CD4-positive, alpha-beta T cell treated with Interleukin-6 for 4 hours (primary cell): ENCODE measurements at regions not wholly inside any gene's neighbourhood (a gene's known extent, or its start where the extent isn't known, plus 50 kb on each side); places are given as distances from the start of the nearest gene placed in this dataset.

ENCODE experiments used
- DNase-seq: peaks from one replicate; pipeline ENCODE4 v3.0.0-alpha.2; 2020; ENCODE audit warnings: mixed read lengths

DNA sequence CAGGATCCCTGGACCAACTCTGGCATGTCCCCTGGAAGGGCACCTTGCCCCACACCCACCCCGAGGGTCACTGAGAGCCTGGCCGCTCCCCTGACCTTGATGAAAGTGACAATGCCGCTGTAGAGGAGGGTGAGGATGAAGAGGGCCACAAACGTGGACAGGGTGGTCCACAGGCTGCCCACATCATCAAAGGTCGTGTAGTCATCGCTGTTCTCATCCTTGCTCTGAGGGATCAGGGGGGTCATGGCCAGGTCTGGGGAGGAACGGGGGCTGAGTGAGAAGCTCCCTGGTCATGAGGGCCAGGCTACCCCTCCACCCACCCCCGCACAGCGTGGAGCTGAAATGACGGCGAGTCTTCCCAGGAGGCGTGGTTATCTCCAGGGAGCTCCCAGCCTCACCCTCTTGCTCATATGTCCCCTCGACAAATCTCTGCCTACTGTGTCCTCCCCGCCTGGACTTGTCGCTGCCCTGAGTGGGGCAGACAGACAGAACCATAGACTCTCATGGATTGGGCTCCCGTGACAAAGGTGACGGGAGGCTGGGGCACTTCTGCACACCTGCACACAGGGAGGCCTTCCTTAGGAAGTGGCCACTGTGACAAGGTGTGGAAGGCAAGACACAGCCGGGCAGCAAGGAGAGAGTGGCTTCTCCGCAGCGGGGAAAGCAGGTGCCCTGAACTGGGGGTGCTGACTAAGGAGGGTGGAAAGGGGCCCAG lies 311.1 kb downstream of the TMEM121 start:
- no peak for DNase-seq

- no peak for DNase-seq
Observed at GRCh38 chr14:105838107-105838506, 311.7 kb downstream of the TMEM121 start.

DNA sequence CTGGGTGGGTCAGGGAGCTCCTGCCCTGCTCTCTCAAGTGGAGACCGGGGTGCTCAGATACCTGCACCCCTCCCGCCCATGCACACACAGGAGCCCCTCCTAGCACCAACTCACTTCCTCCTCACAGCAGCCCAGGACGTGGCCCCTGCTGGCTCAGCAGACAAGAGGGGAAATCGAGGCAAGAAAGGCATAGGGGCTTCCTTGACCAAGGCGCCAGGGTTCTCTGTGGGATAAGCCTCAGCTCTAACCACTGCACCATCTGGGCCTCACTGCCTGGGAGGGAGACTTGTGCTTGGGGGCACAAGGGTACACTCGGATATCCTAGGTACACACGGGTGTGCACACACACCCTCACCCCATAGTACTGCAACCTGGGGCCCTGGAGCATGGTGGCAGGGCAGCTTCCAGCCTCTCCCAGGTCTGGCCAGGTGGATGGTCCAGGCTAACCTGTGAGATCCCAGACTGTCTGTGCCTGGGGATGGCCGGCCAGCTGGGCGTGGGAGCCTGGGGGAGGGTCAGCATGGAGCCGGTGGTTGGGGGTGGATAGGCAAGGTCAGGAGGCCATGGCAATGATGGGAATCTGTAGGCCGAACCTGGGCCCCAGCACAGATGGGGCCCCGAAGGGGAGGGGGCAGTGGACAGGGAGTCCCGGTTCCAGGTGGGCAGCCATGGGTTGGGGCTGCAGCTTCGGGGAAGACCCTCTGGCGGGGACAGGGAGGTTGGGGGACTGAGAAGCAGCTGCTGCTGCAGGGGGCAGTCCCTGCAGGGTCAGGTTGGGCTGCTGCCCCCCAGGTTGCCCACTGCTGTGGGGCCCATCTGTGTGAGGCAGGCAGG lies 312.4 kb downstream of the TMEM121 start:
- DNase-seq: no peak

GRCh38 chr14:105839425-105840265 lies 313.3 kb downstream of the TMEM121 start:
- DNase-seq: no peak

DNA sequence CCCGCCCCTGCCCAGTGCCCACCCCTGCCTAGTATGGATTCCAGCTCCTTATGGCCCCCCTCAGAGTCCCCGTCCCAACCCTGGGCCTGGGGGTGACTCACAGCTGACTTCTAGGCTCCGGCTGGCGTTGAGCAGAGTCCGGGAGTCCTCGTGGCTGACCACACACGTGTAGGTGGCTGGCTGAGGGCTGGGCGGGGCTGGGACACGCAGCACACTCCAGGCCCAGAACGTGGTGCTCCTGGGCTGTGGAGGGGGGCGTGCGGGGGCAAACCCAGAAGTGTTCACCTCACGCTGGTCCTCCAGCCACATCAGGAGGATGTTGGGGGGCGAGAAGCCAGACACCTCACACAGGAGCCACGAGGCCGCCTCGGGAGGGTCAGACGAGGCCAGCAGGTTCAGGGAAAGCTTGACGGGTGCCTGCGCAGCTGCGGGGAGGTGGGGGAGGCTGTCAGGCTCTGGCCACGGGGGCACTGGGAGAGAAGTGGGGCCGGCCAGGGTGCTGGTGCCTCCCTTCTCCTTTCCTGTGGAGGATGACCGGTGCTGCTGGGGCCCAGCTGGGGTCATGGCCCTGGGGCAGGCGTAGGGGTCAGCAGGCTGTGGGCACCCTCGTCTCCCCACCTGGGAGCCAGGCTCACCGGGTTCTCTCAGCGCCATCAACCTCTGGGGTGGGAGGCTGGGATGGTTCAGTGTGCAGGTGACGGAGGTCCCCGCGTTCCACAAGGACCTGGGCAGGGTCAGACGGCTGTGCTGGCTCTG lies 314.1 kb downstream of the TMEM121 start:
- no peak for DNase-seq

GRCh38 chr14:105841022-105842009 lies 314.9 kb downstream of the TMEM121 start:
- DNase-seq: no peak

GRCh38 chr14:105842105-105842504 lies 315.7 kb downstream of the TMEM121 start:
- no peak for DNase-seq

GRCh38 chr14:105843444-105844046 lies 317.2 kb downstream of the TMEM121 start:
- no peak for DNase-seq

GRCh38 chr14:105844047-105844630 lies 317.8 kb downstream of the TMEM121 start:
- DNase-seq: no peak

- no peak for DNase-seq
Observed at GRCh38 chr14:105844810-105845724, 318.7 kb downstream of the TMEM121 start.

DNA sequence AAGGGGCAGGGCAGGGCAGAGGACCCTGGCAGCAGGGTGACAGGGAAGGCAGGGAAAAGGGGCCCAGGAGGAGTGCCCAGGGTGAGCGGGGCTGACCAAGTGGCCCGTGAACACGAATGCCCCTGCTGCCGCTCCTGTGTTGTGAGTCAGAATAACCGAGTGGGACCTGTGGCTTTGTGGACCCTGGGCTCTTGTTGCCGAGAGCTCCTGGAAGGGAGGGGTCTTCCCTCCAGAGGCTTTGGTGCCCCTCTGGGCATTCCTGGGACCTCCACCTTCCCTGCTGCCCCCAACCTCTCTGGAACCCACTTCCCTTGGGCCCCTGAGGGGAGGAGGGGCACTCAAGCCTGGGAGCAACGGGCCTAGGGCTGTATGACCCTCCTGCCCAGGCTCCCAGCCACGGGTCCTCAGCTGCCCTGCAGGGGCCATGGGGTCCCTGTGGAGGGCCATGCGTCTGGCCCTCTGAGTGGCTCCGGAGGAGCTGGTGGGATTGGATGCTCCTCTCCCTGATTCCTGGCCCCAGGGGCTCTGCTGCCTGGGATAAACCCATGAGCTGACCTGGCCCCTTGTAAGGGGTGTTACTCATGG lies 319.4 kb downstream of the TMEM121 start:
- no peak for DNase-seq

GRCh38 chr14:105846312-105846711 lies 319.9 kb downstream of the TMEM121 start:
- DNase-seq: no peak

GRCh38 chr14:105847400-105847799 lies 321.0 kb downstream of the TMEM121 start:
- no peak for DNase-seq

- DNase-seq: no peak
Observed at GRCh38 chr14:105848570-105848969, 322.2 kb downstream of the TMEM121 start.

GRCh38 chr14:105849933-105850626 lies 323.7 kb downstream of the TMEM121 start:
- DNase-seq: no peak

DNA sequence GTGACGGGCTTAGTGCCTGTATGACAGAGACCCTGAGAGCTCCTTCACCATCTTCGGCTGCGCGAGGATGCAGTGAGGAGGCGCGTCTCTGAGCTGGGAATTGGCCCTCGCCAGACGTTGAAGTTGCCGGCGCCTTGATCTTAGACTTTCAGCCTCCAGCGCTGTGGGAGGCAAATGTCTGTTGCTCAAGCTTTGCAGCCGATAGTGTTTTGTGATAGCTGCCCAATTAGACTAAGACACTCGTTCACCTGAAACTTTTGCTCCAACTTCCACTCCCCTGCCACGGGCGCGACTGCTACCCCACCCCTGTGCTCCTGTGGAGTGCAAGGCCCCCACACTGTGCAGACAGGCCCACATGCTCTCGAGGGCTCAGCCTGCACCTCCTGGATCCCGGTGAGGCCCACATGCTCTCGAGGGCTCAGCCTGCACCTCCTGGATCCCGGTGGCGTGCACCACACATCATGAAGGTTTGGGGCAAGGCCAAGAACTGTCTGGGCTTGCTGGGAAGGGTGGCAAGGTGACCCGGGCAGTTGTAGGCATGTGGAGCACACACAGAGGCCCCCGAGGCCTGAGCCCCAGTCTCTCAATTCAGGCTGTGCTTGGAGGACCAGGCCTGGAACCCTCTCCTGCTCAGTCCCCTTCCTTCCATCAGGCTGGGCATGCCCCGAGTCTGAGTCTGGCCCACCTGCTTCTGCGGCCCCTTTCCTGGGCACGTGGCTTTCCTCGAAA lies 324.6 kb downstream of the TMEM121 start:
- no peak for DNase-seq

DNA sequence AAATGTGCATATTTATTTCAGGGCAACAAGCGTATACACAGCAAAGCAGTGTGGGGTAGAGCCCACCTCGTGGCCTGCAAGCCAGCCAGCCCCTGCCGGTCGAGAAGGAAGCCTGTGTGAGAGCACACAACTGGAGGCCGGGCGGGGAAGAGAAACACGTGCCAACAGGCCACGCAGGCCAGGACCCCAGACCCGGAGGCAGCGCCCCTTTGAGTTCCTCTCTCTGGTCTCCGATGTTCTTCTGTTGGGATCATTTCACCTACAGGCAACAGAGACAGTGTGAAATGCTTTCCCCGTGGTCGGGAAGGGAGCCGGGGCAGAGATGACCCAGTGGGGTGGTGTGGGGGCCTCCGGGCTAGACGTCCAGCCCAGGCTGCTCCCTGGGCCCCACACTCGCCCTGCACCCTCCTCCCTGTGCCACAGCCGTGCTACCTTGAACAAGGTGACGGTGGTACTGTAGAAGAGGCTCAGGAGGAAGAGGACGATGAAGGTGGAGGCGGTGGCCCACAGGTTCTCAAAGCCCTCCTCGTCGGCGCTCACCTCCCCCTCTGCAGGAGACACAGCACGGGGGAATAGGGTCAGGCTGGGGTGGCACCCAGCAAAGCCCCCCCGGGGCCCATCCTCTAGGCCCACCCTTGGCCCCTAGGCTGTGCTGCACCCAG lies 325.5 kb downstream of the TMEM121 start:
- DNase-seq: no peak
